Fibroblast of skin of abdomen (primary cell): ENCODE measurements at regions not wholly inside any gene's neighbourhood (a gene's known extent, or its start where the extent isn't known, plus 50 kb on each side); places are given as distances from the start of the nearest gene placed in this dataset.

Source experiments
- DNase-seq: peaks from one replicate; pipeline ENCODE4 v3.0.0-alpha.2; 2013

GRCh38 chr4:52234561-52235440 lies 183.7 kb downstream of the SPATA18 start:
- DNase-seq, result peak; percentile 54

GRCh38 chr4:52235552-52236201 lies 184.6 kb downstream of the SPATA18 start:
- DNase-seq, result no peak

GRCh38 chr4:52241916-52242315 lies 190.8 kb downstream of the SPATA18 start:
- DNase-seq, result no peak

GRCh38 chr4:52243367-52243766 lies 192.3 kb downstream of the SPATA18 start:
- no peak for DNase-seq

DNA sequence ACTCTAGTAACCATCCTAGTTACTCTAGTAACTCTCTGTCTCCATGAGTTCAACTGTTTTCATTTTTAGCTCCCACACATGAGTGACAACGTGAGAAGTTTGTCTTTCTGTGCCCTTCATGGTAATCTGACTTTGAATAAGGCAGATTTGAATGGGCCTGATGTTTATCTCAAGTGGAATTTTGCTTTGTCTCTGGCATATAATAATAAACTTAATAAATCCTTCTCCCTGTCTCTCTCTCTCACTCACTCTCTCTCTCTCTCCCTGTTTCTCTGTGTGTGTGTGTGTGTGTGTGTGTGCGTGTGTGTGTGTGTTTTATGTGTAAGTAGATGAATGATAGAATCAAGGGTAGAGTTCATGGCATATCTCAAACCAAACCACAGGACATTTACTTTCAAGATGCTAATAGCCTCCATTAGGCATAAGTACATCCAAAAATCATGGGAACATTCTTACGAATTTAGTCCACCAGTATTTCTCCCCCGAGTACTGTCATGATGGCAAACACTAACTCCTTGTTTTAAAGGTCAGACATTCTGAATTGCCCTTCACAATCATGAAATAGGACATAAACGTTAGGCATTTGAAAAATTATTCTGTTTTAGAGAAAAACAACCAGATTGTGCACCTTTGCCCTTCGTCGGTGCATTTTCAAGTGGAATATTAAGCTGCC lies 193.1 kb downstream of the SPATA18 start:
- DNase-seq, result no peak

GRCh38 chr4:52244848-52245247 lies 193.7 kb downstream of the SPATA18 start:
- DNase-seq, result no peak

GRCh38 chr4:52246827-52247226 lies 195.7 kb downstream of the SPATA18 start:
- no peak for DNase-seq

- no peak for DNase-seq
Observed at GRCh38 chr4:52247941-52248340, 196.8 kb downstream of the SPATA18 start.

GRCh38 chr4:52248820-52249219 lies 197.7 kb downstream of the SPATA18 start:
- DNase-seq, result peak; percentile 65

GRCh38 chr4:52249581-52249980 lies 198.5 kb downstream of the SPATA18 start:
- peak; percentile 67 for DNase-seq

DNA sequence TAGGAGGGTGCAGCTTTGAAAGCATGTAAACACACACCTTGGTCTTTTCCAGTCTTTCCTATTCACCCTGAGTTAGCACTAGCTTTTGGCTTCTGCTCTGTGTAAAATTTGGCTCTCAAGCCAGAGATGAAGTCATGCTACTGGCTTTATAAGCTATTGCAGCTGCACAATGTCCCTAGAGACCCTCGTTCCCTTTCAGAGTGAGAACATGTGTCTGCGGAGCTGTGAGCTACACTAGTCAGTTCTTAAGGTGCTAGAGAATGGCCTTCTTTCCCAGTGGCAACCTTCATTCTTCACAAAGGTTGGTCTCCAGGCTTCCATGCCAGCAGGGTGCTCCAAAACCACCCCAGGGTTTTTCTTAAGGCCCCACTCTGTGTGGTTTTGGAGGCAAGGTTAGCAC lies 199.1 kb downstream of the SPATA18 start:
- DNase-seq, result peak; percentile 73

- no peak for DNase-seq
Observed at GRCh38 chr4:52251864-52252263, 200.8 kb downstream of the SPATA18 start.

DNA sequence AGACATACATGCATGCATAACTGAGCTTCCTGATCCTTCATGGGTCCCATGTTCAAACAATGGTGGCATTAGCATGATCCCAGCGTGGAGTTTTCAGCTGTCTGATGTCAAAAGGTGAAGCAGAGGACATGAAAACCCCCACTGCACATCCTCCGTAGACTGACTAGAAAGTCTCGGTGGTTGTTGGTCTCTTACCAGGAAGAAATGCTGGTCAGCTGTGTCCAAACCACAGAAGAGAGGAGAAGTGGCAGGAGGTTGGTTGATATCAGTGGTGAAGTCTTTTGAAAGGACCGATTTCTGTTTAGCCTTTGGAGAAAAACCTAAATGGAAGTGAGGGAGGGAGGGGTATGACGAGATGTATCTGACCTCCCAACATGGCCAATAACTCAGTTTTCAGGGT lies 201.9 kb downstream of the SPATA18 start:
- no peak for DNase-seq

- no peak for DNase-seq
Observed at GRCh38 chr4:52256522-52256921, 205.4 kb downstream of the SPATA18 start.

DNA sequence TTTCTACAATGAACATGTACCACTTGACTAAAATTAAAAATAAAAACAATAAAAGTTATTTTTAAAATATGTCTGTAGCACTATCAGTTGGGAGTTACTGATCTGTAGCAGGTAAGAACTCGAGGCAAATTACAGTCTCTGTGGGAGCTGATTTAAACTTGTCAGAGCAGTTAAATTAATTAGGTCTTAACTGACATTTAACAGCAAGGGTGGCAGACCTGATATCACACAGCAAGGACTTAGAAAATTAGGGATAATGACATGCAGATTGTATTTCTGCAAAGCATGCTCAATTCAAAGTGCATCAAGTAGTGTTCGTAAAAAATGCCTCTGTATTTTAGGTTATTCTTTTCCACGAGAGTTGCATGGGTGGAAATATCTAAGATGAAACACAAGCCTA lies 208.9 kb downstream of the SPATA18 start:
- DNase-seq, result no peak

GRCh38 chr4:52260514-52261210 lies 209.6 kb downstream of the SPATA18 start:
- DNase-seq, result peak; percentile 36

GRCh38 chr4:52263607-52264006 lies 212.5 kb downstream of the SPATA18 start:
- DNase-seq, result no peak

- DNase-seq, result no peak
Observed at GRCh38 chr4:52265781-52266525, 214.8 kb downstream of the SPATA18 start.

- no peak for DNase-seq
Observed at GRCh38 chr4:52266537-52267137, 215.5 kb downstream of the SPATA18 start.

DNA sequence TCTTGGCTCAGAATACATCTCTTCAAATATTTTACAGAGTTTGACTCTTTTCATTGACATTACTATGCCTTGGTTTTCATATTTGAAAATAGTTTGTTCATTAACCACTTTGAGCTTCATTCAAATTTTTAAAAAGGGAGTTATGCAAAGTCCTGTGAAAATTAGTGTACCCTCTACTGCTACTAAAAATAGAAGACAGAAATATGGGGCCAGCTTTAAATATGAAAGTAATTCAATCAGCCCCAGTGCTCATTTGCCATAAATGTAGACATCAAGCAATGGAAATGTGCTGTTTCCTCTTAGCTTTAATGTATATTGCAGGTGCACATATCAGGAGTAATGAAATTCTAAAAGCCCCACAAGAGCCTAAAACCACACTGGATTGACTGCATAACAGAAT lies 218.7 kb downstream of the SPATA18 start:
- no peak for DNase-seq

- no peak for DNase-seq
Observed at GRCh38 chr4:52273885-52274284, 222.8 kb downstream of the SPATA18 start.
